Stomach smooth muscle (tissue), 2 donors: ENCODE measurements at regions not wholly inside any gene's neighbourhood (a gene's known extent, or its start where the extent isn't known, plus 50 kb on each side); places are given as distances from the start of the nearest gene placed in this dataset.

ENCODE experiments used
- H3K27ac ChIP-seq: one replicate; pipeline ENCODE4 v1.7.0; 2013; ENCODE audit warnings: mild to moderate bottlenecking, low read length, inconsistent platforms
- H3K27me3 ChIP-seq, 2 donors: one replicate each; pipeline ENCODE4 v1.7.0; 2013; ENCODE audit warnings: low read length in 2 of 2; ENCODE audit not compliant: insufficient read depth in 2 of 2, control insufficient read depth in 1 of 2
- H3K36me3 ChIP-seq, 2 donors: one replicate each; pipeline ENCODE4 v1.7.0; 2013; ENCODE audit warnings: low read length in 2 of 2; ENCODE audit not compliant: control insufficient read depth in 2 of 2, insufficient read depth in 2 of 2
- H3K4me1 ChIP-seq: one replicate; pipeline ENCODE4 v1.7.0; 2013; ENCODE audit warnings: low read length; ENCODE audit not compliant: control insufficient read depth, insufficient read depth
- H3K4me3 ChIP-seq, 2 donors: one replicate each; pipeline ENCODE4 v1.7.0; 2013; ENCODE audit warnings: low read length in 2 of 2
- H3K9ac ChIP-seq, 2 donors: one replicate each; pipeline ENCODE4 v1.7.0; 2013; ENCODE audit warnings: low read length in 2 of 2, mild to moderate bottlenecking in 1 of 2
- H3K9me3 ChIP-seq, 2 donors: one replicate each; pipeline ENCODE4 v1.7.0; 2013; ENCODE audit warnings: low read length in 2 of 2; ENCODE audit not compliant: control insufficient read depth in 2 of 2
- donor health status: healthy.
- donor health status: Pancreatic carcinoma.

- Histone ChIP-seq H3K4me3 (no peak overlapping the region), H3K27me3 (no peaks in the 10 kb centered on the region), H3K27ac (no peak overlapping the region), H3K4me1 (no peaks in the 10 kb centered on the region), H3K9ac (no peak overlapping the region), H3K9me3 (no peaks in the 10 kb centered on the region), H3K36me3 (no peaks in the 10 kb centered on the region)
Observed at GRCh38 chr1:98157524-98158313, 236.9 kb upstream of the DPYD start.

DNA sequence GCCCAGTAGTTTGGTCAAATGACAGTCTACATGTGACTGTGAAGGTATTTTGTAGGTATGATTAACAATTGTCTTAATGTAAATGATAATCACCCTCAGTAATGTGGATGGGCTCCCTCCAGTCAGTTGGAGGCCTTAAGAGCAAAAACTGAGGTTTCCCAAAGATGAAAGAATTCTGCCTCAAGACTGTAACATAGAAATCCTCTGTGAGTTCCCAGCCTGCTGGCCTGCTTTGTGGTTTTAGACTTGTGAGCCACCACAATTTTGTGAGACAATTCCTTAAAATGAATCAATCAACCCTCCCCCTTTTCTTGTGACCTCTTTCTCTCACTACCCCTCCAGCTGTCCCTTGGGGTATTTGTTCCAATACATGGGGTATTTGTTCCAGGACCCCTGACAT lies 226.4 kb upstream of the DPYD start:
- Histone ChIP-seq H3K36me3 (no peaks in the 10 kb centered on the region), H3K4me1 (no peaks in the 10 kb centered on the region), H3K4me3 (no peak overlapping the region), H3K9me3 (no peaks in the 10 kb centered on the region), H3K9ac (no peak overlapping the region), H3K27me3 (no peaks in the 10 kb centered on the region), H3K27ac (no peak overlapping the region)

DNA sequence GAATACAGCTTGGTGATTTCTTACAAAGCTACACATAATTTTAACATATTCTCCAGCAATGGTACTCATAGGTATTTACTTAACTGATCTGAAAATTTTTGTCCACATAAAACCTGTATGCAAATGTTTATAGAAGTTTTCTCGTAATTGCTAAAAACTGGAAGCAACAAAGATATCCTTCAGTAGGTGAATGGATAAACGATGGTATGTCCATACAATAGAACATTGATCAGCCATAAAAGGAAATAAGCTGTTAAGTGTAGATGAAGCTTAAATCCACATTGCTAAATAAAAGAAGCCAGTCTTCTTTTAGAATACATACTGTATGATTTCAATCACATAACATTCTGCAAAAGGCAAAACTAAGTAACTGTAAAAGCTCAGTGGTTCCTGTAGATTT lies 224.8 kb upstream of the DPYD start:
- Histone ChIP-seq H3K9me3 (no peaks in the 10 kb centered on the region), H3K4me3 (no peak overlapping the region), H3K27me3 (no peaks in the 10 kb centered on the region), H3K4me1 (no peaks in the 10 kb centered on the region), H3K27ac (no peak overlapping the region), H3K9ac (no peak overlapping the region), H3K36me3 (no peaks in the 10 kb centered on the region)

DNA sequence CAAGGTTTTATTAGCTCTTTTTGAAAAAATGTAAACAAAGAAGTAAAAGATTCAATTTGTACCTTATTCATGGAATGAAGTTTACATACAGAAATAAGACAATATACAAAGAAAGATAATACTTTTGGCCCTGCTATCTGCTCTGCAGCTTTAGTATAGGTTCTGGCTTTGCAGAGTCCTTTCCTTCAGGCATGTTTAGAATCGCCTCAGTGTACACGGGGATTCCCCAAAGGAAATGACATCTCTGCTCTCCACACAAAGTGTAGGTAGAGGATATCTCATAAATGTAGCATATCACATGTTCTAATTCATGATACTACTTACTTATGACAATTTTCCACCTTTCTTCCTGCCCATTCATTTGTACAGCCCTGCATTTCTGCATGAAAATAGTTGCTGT lies 222.6 kb upstream of the DPYD start:
- H3K36me3 ChIP-seq = no peaks in the 10 kb centered on the region
- no peaks in the 10 kb centered on the region for H3K4me1 ChIP-seq
- H3K27ac ChIP-seq = no peak overlapping the region
- no peaks in the 10 kb centered on the region for H3K9me3 ChIP-seq
- no peaks in the 10 kb centered on the region for H3K27me3 ChIP-seq
- no peak overlapping the region for H3K9ac ChIP-seq
- H3K4me3 ChIP-seq = no peak overlapping the region

GRCh38 chr1:98133131-98133530 lies 212.3 kb upstream of the DPYD start:
- Histone ChIP-seq H3K27me3 (no peaks in the 10 kb centered on the region), H3K27ac (no peak overlapping the region), H3K9ac (no peak overlapping the region), H3K9me3 (no peaks in the 10 kb centered on the region), H3K4me1 (no peaks in the 10 kb centered on the region), H3K4me3 (no peak overlapping the region), H3K36me3 (no peaks in the 10 kb centered on the region)

DNA sequence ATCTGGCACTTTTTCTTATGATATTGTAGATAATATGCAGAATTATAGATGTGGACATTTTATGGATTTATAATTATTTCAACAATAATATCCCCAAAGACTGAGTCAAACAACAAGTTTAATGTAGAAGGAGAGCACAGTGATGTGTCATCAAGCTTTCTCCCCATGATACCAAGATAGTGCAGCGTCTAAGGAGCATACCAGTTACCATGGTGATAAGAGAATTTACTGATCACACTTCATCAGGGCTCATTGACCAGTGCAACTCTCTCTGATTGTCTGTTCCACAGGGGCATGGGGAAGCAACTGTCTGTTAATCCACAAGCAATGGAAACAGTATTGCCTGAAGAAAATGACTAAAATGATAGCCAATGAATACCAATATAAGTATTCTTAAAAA lies 209.6 kb upstream of the DPYD start:
- Histone ChIP-seq H3K27me3 (no peaks in the 10 kb centered on the region), H3K4me3 (no peak overlapping the region), H3K27ac (no peak overlapping the region), H3K4me1 (no peaks in the 10 kb centered on the region), H3K9ac (no peak overlapping the region), H3K36me3 (no peaks in the 10 kb centered on the region), H3K9me3 (no peaks in the 10 kb centered on the region)

DNA sequence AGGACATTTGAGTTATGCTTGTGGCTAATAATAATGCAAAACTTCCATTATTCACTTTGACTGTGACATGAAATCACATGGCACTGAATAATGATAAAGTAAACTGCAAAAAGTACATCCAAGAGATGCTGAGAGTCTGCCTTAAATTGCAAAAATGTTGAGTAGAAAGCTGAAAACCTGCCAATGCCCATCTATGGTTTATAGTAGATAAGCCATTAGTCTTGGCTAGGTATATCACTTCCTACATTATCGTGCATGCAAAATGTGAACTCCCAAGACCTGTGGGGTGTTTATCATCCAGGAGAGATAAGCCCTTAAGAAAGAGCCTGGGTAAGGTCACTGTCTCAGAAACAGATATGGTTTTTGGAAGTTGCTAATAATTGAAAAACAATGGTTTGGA lies 208.7 kb upstream of the DPYD start:
- H3K4me3 ChIP-seq = no peak overlapping the region
- no peaks in the 10 kb centered on the region for H3K27me3 ChIP-seq
- no peaks in the 10 kb centered on the region for H3K9me3 ChIP-seq
- H3K4me1 ChIP-seq = no peaks in the 10 kb centered on the region
- no peaks in the 10 kb centered on the region for H3K36me3 ChIP-seq
- H3K27ac ChIP-seq = no peak overlapping the region
- H3K9ac ChIP-seq = no peak overlapping the region

GRCh38 chr1:98126740-98127139 lies 205.9 kb upstream of the DPYD start:
- Histone ChIP-seq H3K27ac (no peak overlapping the region), H3K36me3 (no peaks in the 10 kb centered on the region), H3K4me3 (no peak overlapping the region), H3K27me3 (no peaks in the 10 kb centered on the region), H3K9ac (no peak overlapping the region), H3K4me1 (no peaks in the 10 kb centered on the region), H3K9me3 (no peaks in the 10 kb centered on the region)

DNA sequence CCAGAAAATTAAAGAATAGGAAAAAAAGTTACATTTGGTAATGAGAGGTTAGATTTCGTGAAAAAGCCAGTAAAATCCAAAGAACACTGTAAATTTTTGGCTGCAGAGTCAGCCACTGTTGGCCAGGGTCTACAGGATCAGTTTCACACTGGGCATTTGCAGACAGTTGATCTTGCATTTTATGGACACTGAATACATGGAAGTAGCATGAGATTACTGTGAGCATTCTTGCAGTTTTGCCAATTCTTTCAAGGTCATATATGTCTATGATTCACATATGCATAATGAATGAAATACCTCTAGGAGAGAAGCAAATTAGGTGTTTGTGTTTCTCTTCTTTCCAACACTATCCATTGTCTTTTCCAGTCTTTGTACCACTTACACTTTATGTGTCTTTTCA lies 200.8 kb upstream of the DPYD start:
- no peaks in the 10 kb centered on the region for H3K9me3 ChIP-seq
- H3K27ac ChIP-seq = no peak overlapping the region
- no peak overlapping the region for H3K4me3 ChIP-seq

DNA sequence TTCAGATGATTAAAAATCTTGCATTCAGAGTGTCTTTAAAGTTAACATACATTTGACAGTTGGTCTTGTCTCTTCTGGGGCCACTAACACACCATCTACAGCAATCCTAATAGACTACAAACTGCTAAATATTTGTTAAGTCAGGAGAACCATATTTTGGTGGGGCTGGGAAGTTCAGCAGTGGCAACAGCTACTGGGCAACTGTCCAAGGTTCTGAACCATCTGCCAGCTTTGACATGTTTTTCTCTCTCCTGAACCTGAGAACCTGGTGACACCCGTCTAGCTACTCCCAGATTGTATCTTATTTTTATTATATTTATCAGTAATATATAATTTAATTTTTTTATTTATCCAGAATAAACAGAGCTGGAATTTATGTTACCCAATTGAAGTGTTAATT lies 199.0 kb upstream of the DPYD start:
- H3K27ac ChIP-seq = no peak overlapping the region
- no peak overlapping the region for H3K4me3 ChIP-seq
- no peak overlapping the region for H3K9ac ChIP-seq
- no peaks in the 10 kb centered on the region for H3K27me3 ChIP-seq
- no peaks in the 10 kb centered on the region for H3K36me3 ChIP-seq
- no peaks in the 10 kb centered on the region for H3K9me3 ChIP-seq
- no peaks in the 10 kb centered on the region for H3K4me1 ChIP-seq

More for the DNA sequence above, 200.8 kb upstream of the DPYD start:
- Histone ChIP-seq H3K4me1 (no peaks in the 10 kb centered on the region), H3K36me3 (no peaks in the 10 kb centered on the region), H3K9ac (no peak overlapping the region), H3K27me3 (no peaks in the 10 kb centered on the region)

DNA sequence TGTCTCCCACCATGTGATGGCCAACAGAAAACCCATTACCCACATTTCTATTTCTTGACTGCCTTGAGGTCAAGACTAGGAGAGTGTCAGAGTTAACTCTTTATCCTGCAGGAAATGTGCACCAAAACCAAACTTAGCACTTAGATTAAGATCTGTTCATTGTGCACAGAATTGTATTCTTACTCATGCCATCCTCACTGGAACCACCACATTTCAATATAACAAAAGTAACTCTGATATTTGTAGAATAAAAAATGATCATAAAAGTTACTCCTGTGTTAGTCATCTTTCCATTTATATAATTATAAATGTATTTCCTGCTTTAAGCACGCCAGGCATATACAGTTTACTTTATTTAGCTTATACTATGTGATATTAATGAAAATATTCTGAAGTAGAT lies 193.0 kb upstream of the DPYD start:
- peaks cover 0 to 2% of the 10 kb centered on the region in 2 donors for H3K9me3 ChIP-seq
- H3K9ac ChIP-seq = no peak overlapping the region
- no peaks in the 10 kb centered on the region for H3K27me3 ChIP-seq
- no peak overlapping the region for H3K4me3 ChIP-seq
- H3K4me1 ChIP-seq = no peaks in the 10 kb centered on the region
- no peaks in the 10 kb centered on the region for H3K36me3 ChIP-seq
- H3K27ac ChIP-seq = no peak overlapping the region
